OCI-LY1 (cell line): ENCODE measurements at regions not wholly inside any gene's neighbourhood (a gene's known extent, or its start where the extent isn't known, plus 50 kb on each side); places are given as distances from the start of the nearest gene placed in this dataset.
"Not testable (repeated sequence)": the region's sequence is repeated elsewhere in the genome, so short reads cannot be mapped to it uniquely, and the experiment has no call there.

ENCODE experiments used
- H2AFZ ChIP-seq: fragments of 200-600 bp; sonication (generic), shearing (Covaris generic); 2 replicates; pipeline ENCODE4 v1.6.0; 2014; ENCODE audit warnings: antibody characterized with exemption, mild to moderate bottlenecking, low read length
- H3F3A ChIP-seq: fragments of 200-600 bp; sonication (generic), shearing (Covaris generic); 2 replicates; pipeline ENCODE4 v1.6.0; 2014; ENCODE audit warnings: mild to moderate bottlenecking, antibody characterized with exemption, low read length, moderate library complexity; ENCODE audit not compliant: insufficient read depth
- H3K27ac ChIP-seq: fragments of 200-600 bp; sonication (generic); 2 replicates; pipeline ENCODE4 v1.5.1; 2014; ENCODE audit warnings: low read length, mixed run types, mild to moderate bottlenecking, low read depth; ENCODE audit not compliant: poor library complexity, severe bottlenecking
- H3K27me3 ChIP-seq: fragments of 200-600 bp; sonication (generic); 2 replicates; pipeline ENCODE4 v1.6.0; 2014; ENCODE audit warnings: antibody characterized with exemption, mild to moderate bottlenecking, low read length, moderate library complexity; ENCODE audit not compliant: insufficient read depth
- H3K36me3 ChIP-seq: fragments of 200-600 bp; sonication (generic); 2 replicates; pipeline ENCODE4 v1.6.1; 2014; ENCODE audit warnings: mild to moderate bottlenecking, antibody characterized with exemption, low read length, moderate library complexity, mixed read lengths; ENCODE audit not compliant: insufficient read depth
- H3K4me1 ChIP-seq: fragments of 200-600 bp; sonication (generic); 2 replicates; pipeline ENCODE4 v1.5.1; 2014; ENCODE audit warnings: mild to moderate bottlenecking, low read length, moderate library complexity; ENCODE audit not compliant: insufficient read depth, severe bottlenecking
- H3K4me2 ChIP-seq: fragments of 200-600 bp; sonication (generic), shearing (Covaris generic); 2 replicates; pipeline ENCODE4 v1.6.1; 2014; ENCODE audit warnings: low read length
- H3K4me3 ChIP-seq: fragments of 200-600 bp; sonication (generic); 2 replicates; pipeline ENCODE4 v1.5.1; 2014; ENCODE audit warnings: low read length, low read depth, mild to moderate bottlenecking, mixed read lengths; ENCODE audit not compliant: poor library complexity, severe bottlenecking
- H3K79me2 ChIP-seq: fragments of 200-600 bp; shearing (Covaris generic); 2 replicates; pipeline ENCODE4 v1.6.1; 2016; ENCODE audit warnings: mixed run types, low read length, mixed read lengths; ENCODE audit not compliant: insufficient read depth
- H3K9ac ChIP-seq: fragments of 200-600 bp; sonication (generic), shearing (Covaris generic); 2 replicates; pipeline ENCODE4 v1.6.1; 2014; ENCODE audit warnings: mild to moderate bottlenecking, low read length, mixed read lengths
- H3K9me2 ChIP-seq: fragments of 200-600 bp; sonication (generic), shearing (Covaris generic); 2 replicates; pipeline ENCODE4 v1.6.1; 2014; ENCODE audit warnings: low read depth, mild to moderate bottlenecking, low read length, mixed read lengths
- H3K9me3 ChIP-seq: fragments of 200-600 bp; shearing (Covaris generic); 2 replicates; pipeline ENCODE4 v1.6.1; 2014; ENCODE audit warnings: low read length, mixed read lengths
- H4K20me1 ChIP-seq: fragments of 200-600 bp; sonication (generic), shearing (Covaris generic); 2 replicates; pipeline ENCODE4 v1.6.0; 2016; ENCODE audit warnings: mild to moderate bottlenecking, low read length; ENCODE audit not compliant: insufficient read depth
- EZH2 ChIP-seq: fragments of 200-600 bp; sonication (generic), shearing (Covaris generic); IDR thresholded peaks from 2 replicates; pipeline ENCODE4 v1.8.0; 2017; ENCODE audit warnings: borderline replicate concordance, mixed run types, mild to moderate bottlenecking, antibody characterized with exemption, low read length, moderate library complexity, mixed read lengths
- TF ChIP-seq, protein P1 (sequence below): fragments of 200-600 bp; sonication (generic), shearing (Covaris generic); IDR thresholded peaks from 2 replicates; pipeline ENCODE4 v1.5.1; 2017; ENCODE audit warnings: mild to moderate bottlenecking, antibody characterized with exemption, low read length, moderate library complexity, mixed read lengths

DNA sequence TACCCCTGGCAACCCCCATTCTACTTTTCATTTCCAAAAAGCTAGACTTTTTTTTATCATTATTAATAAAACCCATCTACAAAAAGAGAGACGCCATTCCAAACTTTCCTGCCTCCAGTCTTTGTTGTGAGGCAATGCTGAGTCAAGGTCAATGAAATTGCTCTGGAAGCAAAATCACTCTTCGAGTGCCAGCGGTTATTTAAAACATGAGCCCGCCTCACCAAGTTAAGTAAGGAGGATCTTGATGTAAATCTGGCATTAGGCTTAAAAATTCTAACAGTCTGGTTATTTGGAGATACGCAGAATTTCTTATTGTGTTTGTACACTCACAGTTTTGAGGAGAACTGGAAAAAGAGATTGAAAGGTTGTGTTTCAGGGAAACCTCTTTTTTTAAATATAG, 1196.3 kb downstream of the TYW1 start:
- Histone ChIP-seq H3K4me1 (no peaks in the 10 kb centered on the region), H3K9me3 (no peaks in the 10 kb centered on the region), H3K9ac (no peak overlapping the region), H3K27me3 (no peaks in the 10 kb centered on the region), H4K20me1 (no peaks in the 10 kb centered on the region), H3K36me3 (no peaks in the 10 kb centered on the region), H3K27ac (no peak overlapping the region), H2AFZ (no peak overlapping the region), H3K4me3 (no peak overlapping the region), H3K79me2 (no peaks in the 10 kb centered on the region), H3F3A (no peaks in the 10 kb centered on the region), H3K9me2 (no peaks in the 10 kb centered on the region), H3K4me2 (no peak overlapping the region)
- TF ChIP-seq EZH2, result no peak
- TF ChIP-seq, protein P1, sequence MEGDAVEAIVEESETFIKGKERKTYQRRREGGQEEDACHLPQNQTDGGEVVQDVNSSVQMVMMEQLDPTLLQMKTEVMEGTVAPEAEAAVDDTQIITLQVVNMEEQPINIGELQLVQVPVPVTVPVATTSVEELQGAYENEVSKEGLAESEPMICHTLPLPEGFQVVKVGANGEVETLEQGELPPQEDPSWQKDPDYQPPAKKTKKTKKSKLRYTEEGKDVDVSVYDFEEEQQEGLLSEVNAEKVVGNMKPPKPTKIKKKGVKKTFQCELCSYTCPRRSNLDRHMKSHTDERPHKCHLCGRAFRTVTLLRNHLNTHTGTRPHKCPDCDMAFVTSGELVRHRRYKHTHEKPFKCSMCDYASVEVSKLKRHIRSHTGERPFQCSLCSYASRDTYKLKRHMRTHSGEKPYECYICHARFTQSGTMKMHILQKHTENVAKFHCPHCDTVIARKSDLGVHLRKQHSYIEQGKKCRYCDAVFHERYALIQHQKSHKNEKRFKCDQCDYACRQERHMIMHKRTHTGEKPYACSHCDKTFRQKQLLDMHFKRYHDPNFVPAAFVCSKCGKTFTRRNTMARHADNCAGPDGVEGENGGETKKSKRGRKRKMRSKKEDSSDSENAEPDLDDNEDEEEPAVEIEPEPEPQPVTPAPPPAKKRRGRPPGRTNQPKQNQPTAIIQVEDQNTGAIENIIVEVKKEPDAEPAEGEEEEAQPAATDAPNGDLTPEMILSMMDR, result no peak

DNA sequence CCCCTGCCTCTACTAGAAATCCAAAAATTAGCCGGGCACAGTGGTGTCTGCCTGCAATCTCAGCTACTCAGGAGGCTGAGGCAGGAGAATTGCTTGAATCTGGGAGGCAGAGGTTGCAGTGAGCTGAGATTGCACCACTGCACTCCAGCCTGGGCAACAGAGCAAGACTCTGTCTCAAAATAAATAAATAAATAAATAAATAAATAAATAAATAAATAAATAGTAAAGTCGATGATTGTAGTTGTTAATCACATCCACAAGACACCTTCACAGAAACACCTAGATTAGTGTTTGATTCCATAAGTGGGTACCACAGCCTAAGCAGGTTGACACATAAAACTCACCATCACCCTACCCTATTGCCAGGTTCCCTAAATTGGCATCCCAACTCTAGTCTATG, 1199.0 kb downstream of the TYW1 start:
- H3K4me1 ChIP-seq, H3K9ac ChIP-seq, H3F3A ChIP-seq, H3K79me2 ChIP-seq, H3K4me2 ChIP-seq, H3K9me3 ChIP-seq, H2AFZ ChIP-seq, H3K36me3 ChIP-seq, H3K27ac ChIP-seq, H4K20me1 ChIP-seq, H3K4me3 ChIP-seq, H3K9me2 ChIP-seq, H3K27me3 ChIP-seq: not testable (repeated sequence)

DNA sequence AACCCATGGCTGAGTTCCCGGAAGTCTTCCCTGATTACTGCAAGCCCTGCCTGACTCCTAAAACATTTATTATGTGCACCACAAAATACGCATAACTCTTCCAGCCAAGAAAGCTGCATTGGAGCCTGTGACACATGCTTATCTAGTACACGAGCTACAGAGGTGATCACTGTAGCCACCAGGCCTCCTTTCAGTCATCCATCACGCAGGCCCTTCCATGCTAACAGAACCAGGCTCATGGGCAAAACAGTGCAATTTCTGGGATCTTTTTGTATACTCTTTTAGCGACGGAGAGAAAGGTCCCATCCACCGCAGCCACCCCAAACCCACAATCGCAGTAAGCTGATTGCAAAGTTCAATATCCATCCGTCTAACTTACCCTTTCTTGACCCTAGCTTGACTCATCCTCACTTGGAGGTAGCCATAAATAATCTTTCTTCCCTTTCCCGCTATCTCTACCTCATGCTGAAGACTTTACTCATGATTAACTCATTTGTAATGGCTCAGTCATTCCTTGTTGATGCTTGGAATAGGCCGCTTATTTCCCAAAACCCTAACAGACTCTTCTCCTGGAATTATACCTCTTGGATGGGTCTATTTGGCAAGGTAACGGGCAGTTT, 1203.5 kb downstream of the TYW1 start:
- Histone ChIP-seq H2AFZ (no peak overlapping the region), H3F3A (no peaks in the 10 kb centered on the region), H3K79me2 (no peaks in the 10 kb centered on the region), H3K27ac (no peak overlapping the region), H3K9ac (no peak overlapping the region), H3K4me1 (no peaks in the 10 kb centered on the region), H4K20me1 (no peaks in the 10 kb centered on the region), H3K27me3 (no peaks in the 10 kb centered on the region), H3K4me3 (no peak overlapping the region), H3K9me2 (no peaks in the 10 kb centered on the region), H3K36me3 (no peaks in the 10 kb centered on the region), H3K4me2 (no peak overlapping the region), H3K9me3 (no peaks in the 10 kb centered on the region)
- no peak for TF ChIP-seq EZH2
- TF ChIP-seq, protein P1, result no peak

DNA sequence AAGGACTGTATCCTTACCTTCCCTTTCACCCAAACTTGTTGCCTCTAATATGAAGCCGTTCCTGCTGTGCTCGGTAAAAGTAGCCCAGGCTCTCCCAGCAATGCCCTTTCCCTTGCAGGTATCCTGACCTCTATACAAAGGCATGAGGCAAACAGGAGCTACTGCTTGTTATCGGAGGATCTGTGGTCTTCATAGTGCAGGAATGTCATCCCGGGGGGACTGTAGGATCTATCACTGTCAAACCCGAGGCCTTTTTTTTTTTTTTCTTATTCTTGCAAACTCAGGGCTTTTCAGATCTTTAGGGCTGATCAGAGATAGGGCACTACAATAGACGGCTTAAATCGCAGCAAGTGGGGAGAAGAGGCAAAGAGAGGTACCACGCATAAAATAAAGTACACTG, 1206.6 kb downstream of the TYW1 start:
- Histone ChIP-seq H3K9ac (no peak overlapping the region), H3K4me3 (no peak overlapping the region), H4K20me1 (no peaks in the 10 kb centered on the region), H3K4me1 (no peaks in the 10 kb centered on the region), H3K79me2 (no peaks in the 10 kb centered on the region), H3F3A (no peaks in the 10 kb centered on the region), H3K27me3 (no peaks in the 10 kb centered on the region; the same call in 1 of the 2 replicates), H3K4me2 (no peak overlapping the region), H3K9me3 (no peaks in the 10 kb centered on the region; the same call in 1 of the 2 replicates), H3K9me2 (no peaks in the 10 kb centered on the region), H2AFZ (no peak overlapping the region), H3K36me3 (no peaks in the 10 kb centered on the region), H3K27ac (no peak overlapping the region)
- no peak for TF ChIP-seq EZH2
- TF ChIP-seq, protein P1, result no peak
